Esophagus squamous epithelium (tissue), 5 donors: ENCODE measurements at regions not wholly inside any gene's neighbourhood (a gene's known extent, or its start where the extent isn't known, plus 50 kb on each side); places are given as distances from the start of the nearest gene placed in this dataset.

Source experiments
- DNase-seq: peaks from one replicate; lab custom pipeline; 2025; lab: John Stamatoyannopoulos, UW
- H3K27ac ChIP-seq, 4 donors: fragments of 200-600 bp; sonication (generic); one replicate each; pipeline ENCODE4 v1.5.1; 2016 to 2019; ENCODE audit warnings: mild to moderate bottlenecking in 1 of 4
- H3K27me3 ChIP-seq, 4 donors: fragments of 200-600 bp; sonication (generic); 1 replicate in 3 of 4; 2 replicates in 1 of 4; pipeline versions ENCODE4 v1.5.1 to v1.6.0; 2017 to 2021; ENCODE audit warnings: antibody characterized with exemption in 1 of 4
- H3K36me3 ChIP-seq, 3 donors: fragments of 200-600 bp; sonication (generic); one replicate each; pipeline ENCODE4 v1.5.1; 2016 to 2019
- H3K4me1 ChIP-seq, 3 donors: fragments of 200-600 bp; sonication (generic); one replicate each; pipeline ENCODE4 v1.5.1; 2017 to 2019
- H3K4me3 ChIP-seq, 4 donors: fragments of 200-600 bp; sonication (generic); 1 replicate in 3 of 4; 2 replicates in 1 of 4; pipeline ENCODE4 v1.5.1; 2016 to 2019; ENCODE audit warnings: mild to moderate bottlenecking in 2 of 4, moderate library complexity in 1 of 4
- H3K9me3 ChIP-seq, 3 donors: fragments of 200-600 bp; sonication (generic); one replicate each; pipeline ENCODE4 v1.5.1; 2016 to 2019
- POLR2A ChIP-seq, 4 donors: fragments of 450-650 bp; IDR thresholded peaks; one replicate each; pipeline ENCODE4 v1.6.1; 2017; ENCODE audit warnings: antibody characterized with exemption in 4 of 4, mild to moderate bottlenecking in 4 of 4, moderate library complexity in 3 of 4
- WGBS, 2 donors: methylation state at CpG; one replicate each; pipeline ENCODE4 v1.1.5; 2018; 5-methylcytosine and 5-hydroxymethylcytosine counted together
- intact Hi-C: fragments of 100-400 bp; cut with DNase I; formaldehyde crosslinking; loops from one replicate; pipeline ENCODE4 v1.15.0; 2022
- TF ChIP-seq, protein P1 (sequence below), 6 experiments: fragments of 450-650 bp in 4 of 6; fragments of 200-600 bp in 2 of 6; sonication (generic) in 2 of 6; IDR thresholded peaks; one replicate each; pipeline ENCODE4 v1.5.1; 2016 to 2019; ENCODE audit warnings: antibody characterized with exemption in 6 of 6, mild to moderate bottlenecking in 4 of 6, moderate library complexity in 4 of 6
- donor health status: DM: yes; HTN: yes; CAD: no.

DNA sequence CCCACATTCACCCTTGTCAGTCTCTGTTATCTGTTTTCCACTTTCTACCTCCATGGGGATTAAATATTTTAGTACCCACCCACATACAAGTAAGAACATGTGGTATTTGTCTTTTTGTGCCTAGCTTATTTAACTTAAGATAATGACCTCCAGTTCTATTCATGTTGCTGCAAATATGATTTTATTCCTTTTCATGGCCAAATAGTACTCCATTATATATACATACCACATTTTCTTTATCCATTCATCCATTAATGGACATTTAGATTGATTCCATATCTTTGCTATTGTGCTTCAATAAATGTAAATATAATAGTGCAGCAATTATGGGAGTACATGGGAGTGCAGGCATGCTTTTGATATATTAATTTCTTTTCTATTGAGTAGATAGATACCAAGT lies 185.8 kb downstream of the RPAP3 start:
- no peak overlapping the region for H3K27ac ChIP-seq
- no peaks in the 10 kb centered on the region for H3K36me3 ChIP-seq
- TF ChIP-seq, protein P1, sequence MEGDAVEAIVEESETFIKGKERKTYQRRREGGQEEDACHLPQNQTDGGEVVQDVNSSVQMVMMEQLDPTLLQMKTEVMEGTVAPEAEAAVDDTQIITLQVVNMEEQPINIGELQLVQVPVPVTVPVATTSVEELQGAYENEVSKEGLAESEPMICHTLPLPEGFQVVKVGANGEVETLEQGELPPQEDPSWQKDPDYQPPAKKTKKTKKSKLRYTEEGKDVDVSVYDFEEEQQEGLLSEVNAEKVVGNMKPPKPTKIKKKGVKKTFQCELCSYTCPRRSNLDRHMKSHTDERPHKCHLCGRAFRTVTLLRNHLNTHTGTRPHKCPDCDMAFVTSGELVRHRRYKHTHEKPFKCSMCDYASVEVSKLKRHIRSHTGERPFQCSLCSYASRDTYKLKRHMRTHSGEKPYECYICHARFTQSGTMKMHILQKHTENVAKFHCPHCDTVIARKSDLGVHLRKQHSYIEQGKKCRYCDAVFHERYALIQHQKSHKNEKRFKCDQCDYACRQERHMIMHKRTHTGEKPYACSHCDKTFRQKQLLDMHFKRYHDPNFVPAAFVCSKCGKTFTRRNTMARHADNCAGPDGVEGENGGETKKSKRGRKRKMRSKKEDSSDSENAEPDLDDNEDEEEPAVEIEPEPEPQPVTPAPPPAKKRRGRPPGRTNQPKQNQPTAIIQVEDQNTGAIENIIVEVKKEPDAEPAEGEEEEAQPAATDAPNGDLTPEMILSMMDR (IDR thresholded peaks at IDR 0.05): no peak
- no peak for TF ChIP-seq POLR2A (IDR thresholded peaks at IDR 0.05)
- H3K4me1 ChIP-seq: no peaks in the 10 kb centered on the region
- H3K9me3 ChIP-seq: peaks cover 0 to 15% (median 0%) of the 10 kb centered on the region in 3 donors
- intact Hi-C loops: no loop called here
- DNase-seq: no peak
- no peaks in the 10 kb centered on the region for H3K27me3 ChIP-seq
- no peak overlapping the region for H3K4me3 ChIP-seq

DNA sequence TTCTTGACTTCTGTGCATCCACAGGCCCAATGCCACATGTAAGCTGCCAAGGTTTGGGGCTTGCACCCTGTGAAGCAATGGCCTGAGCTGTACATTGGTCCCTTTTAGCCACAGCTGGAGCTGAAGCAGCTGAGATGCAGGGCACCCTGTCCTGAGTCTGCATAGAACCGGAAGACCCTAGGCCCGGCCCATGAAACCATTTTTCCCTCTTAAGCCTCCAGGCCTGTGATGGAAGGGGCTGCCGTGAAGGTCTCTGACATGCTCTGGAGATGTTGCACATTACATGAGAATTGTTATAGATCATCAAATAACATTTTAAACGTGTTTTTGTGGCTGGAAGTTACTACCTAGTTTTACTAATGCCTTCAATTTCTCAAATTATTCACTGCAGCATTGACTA lies 188.7 kb downstream of the RPAP3 start:
- H3K27ac ChIP-seq: no peak overlapping the region
- 75 to 78% methylated on average over 4 of the region's 4 CpGs for whole genome bisulfite sequencing, 2 donors

DNA sequence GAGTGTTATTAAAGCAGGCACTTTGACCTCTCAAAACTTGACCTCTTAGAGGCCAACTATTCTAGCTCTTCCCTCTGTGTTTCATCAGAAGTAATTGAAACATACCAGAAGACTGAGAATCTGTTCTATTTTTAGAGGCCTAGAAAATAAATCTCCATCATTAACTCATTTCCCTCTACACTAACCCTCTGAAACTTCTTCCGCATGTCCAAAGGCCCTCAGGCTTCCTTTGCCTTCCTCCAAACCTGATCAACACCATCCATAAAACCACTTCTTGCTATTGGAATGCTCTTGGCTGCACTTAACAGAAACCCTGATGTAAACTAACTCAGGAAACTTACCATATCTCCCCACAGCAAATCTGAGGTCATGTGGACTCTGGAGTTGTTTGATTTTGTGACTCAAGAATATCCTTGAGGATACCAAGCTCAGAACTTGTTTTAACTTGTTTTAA lies 196.4 kb downstream of the RPAP3 start:
- intact Hi-C loops: no loop called here
- Histone ChIP-seq H3K4me3 (no peak overlapping the region), H3K36me3 (no peaks in the 10 kb centered on the region), H3K27me3 (no peaks in the 10 kb centered on the region), H3K4me1 (no peaks in the 10 kb centered on the region), H3K9me3 (no peaks in the 10 kb centered on the region), H3K27ac (no peak overlapping the region)
- no peak for DNase-seq
- TF ChIP-seq, protein P1 (IDR thresholded peaks at IDR 0.05): no peak
- TF ChIP-seq POLR2A (IDR thresholded peaks at IDR 0.05): no peak
- 62 to 69% methylated on average over 1 of the region's 1 CpG for whole genome bisulfite sequencing, 2 donors

More for the DNA sequence above, 188.7 kb downstream of the RPAP3 start:
- no peak for TF ChIP-seq POLR2A (IDR thresholded peaks at IDR 0.05)
- no peak for DNase-seq
- Histone ChIP-seq H3K4me1 (no peaks in the 10 kb centered on the region), H3K4me3 (no peak overlapping the region), H3K27me3 (no peaks in the 10 kb centered on the region), H3K9me3 (peaks cover 0 to 15% (median 0%) of the 10 kb centered on the region in 3 donors), H3K36me3 (no peaks in the 10 kb centered on the region)
- intact Hi-C loops: no loop called here

DNA sequence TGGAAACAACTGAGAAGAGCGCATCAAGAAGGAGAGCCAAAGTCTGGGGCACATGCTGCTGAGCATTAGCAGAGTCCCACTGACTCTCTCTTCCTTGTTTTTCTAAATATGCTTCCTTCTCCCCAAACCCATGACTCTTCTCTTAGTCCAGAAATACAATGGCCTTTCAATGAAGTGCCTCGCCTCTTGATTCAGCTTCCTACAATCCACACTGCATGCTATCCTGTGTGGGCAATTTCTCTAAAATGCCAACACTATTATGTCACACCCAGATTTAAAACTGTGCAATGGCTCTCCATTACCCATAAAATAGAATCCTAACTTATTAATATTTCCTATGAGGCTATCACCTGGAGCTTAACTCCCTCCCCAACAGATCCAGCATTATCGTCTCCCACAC lies 198.6 kb downstream of the RPAP3 start:
- Histone ChIP-seq H3K27me3 (no peaks in the 10 kb centered on the region), H3K4me3 (no peak overlapping the region), H3K27ac (no peak overlapping the region), H3K36me3 (no peaks in the 10 kb centered on the region), H3K9me3 (no peaks in the 10 kb centered on the region), H3K4me1 (no peaks in the 10 kb centered on the region)
- intact Hi-C loops: no loop called here
- TF ChIP-seq POLR2A (IDR thresholded peaks at IDR 0.05): no peak
- TF ChIP-seq, protein P1 (IDR thresholded peaks at IDR 0.05): no peak
- no peak for DNase-seq
- WGBS, 2 donors: 99 to 100% methylated on average over 3 of the region's 3 CpGs

DNA sequence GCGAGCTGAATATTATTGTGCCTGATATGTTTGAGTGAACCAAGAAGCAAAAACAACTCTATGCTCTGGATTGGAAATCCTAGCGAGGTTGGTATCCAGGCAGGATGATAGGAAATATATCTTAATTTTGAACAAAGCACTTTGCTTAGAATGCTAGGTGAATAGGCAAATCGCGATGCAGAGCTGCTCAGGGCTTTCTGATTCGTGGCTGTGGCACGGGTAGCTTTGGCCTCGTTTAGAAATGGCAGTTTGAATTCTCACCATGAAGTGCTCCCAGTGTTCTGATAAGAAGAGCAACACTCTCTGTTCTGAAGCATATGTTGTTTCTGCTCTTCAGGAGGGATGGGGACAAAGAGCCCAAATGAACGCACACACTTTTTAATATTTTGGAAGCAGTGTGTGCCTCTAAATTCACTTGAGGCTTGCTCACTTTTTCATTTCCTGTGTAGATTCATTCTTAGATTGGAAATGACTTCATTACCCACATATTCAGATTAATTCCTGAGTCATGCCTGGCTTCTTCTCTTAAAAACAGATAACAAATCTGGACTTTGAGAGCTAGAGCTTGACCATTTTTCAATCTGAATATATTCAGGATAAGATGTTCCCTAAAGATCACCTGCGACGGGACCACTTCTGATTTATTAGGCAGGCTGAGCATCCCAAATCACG lies 200.9 kb downstream of the RPAP3 start:
- WGBS, 2 donors: 76 to 79% methylated on average over 11 of the region's 11 CpGs
- intact Hi-C loops: no loop called here
- no peaks in the 10 kb centered on the region for H3K4me1 ChIP-seq
- H3K27ac ChIP-seq: no peak overlapping the region
- TF ChIP-seq, protein P1 (IDR thresholded peaks at IDR 0.05): no peak
- TF ChIP-seq POLR2A (IDR thresholded peaks at IDR 0.05): no peak
- no peaks in the 10 kb centered on the region for H3K9me3 ChIP-seq
- DNase-seq: no peak
- H3K4me3 ChIP-seq: no peak overlapping the region
- H3K36me3 ChIP-seq: no peaks in the 10 kb centered on the region
- no peaks in the 10 kb centered on the region for H3K27me3 ChIP-seq
